GM13976 (cell line): ENCODE measurements at regions not wholly inside any gene's neighbourhood (a gene's known extent, or its start where the extent isn't known, plus 50 kb on each side); places are given as distances from the start of the nearest gene placed in this dataset.

ENCODE experiments used
- DNase-seq: peaks from one replicate; pipeline ENCODE4 v3.0.0; 2012; ENCODE audit warnings: low spot score
- CTCF ChIP-seq: IDR thresholded peaks from 2 replicates; pipeline ENCODE4 v1.5.1; 2012; ENCODE audit warnings: borderline replicate concordance, mild to moderate bottlenecking; ENCODE audit not compliant: insufficient read depth; ENCODE audit errors: extremely low read depth, missing control alignments, control extremely low read depth
- in situ Hi-C: fragments of 300-500 bp; cut with MboI; formaldehyde crosslinking; loops from one replicate; pipeline ENCODE4 v1.12.0; 2022; ENCODE audit warnings: low sequenced_read_pairs, mixed read lengths, inconsistent platforms; ENCODE audit not compliant: unreplicated experiment

- in situ Hi-C loops, result no loop called here
- no peak for DNase-seq
- TF ChIP-seq CTCF, result no peak
These were observed 75.2 kb upstream of the ADGRF1 start for GRCh38 chr6:47117314-47117713.

- DNase-seq, result no peak
- no peak for TF ChIP-seq CTCF
- in situ Hi-C loops, result no loop called here
These were observed 74.5 kb upstream of the ADGRF1 start for GRCh38 chr6:47116606-47117005.

- TF ChIP-seq CTCF, result no peak
- in situ Hi-C loops, result no loop called here
- no peak for DNase-seq
These were observed 74.0 kb upstream of the ADGRF1 start for GRCh38 chr6:47116086-47116485.

GRCh38 chr6:47114460-47114859 lies 72.3 kb upstream of the ADGRF1 start:
- no peak for DNase-seq
- no peak for TF ChIP-seq CTCF
- in situ Hi-C loops, result no loop called here

GRCh38 chr6:47112317-47112716 lies 70.2 kb upstream of the ADGRF1 start:
- DNase-seq, result no peak
- TF ChIP-seq CTCF, result no peak
- in situ Hi-C loops, result no loop called here

- no peak for TF ChIP-seq CTCF
- DNase-seq, result no peak
- in situ Hi-C loops, result no loop called here
These were observed 69.6 kb upstream of the ADGRF1 start for GRCh38 chr6:47111685-47112084.

GRCh38 chr6:47109281-47109680 lies 67.1 kb upstream of the ADGRF1 start:
- no peak for DNase-seq
- TF ChIP-seq CTCF, result no peak
- in situ Hi-C loops, result no loop called here
